NCI-H2196 treated with DMSO at 0.1 percent for 48 hours (cell line): ENCODE measurements at regions not wholly inside any gene's neighbourhood (a gene's known extent, or its start where the extent isn't known, plus 50 kb on each side); places are given as distances from the start of the nearest gene placed in this dataset.

Experiments
- DNase-seq: peaks from one replicate; lab custom pipeline; 2025; ENCODE audit not compliant: unreplicated experiment; lab: John Stamatoyannopoulos, UW

DNA sequence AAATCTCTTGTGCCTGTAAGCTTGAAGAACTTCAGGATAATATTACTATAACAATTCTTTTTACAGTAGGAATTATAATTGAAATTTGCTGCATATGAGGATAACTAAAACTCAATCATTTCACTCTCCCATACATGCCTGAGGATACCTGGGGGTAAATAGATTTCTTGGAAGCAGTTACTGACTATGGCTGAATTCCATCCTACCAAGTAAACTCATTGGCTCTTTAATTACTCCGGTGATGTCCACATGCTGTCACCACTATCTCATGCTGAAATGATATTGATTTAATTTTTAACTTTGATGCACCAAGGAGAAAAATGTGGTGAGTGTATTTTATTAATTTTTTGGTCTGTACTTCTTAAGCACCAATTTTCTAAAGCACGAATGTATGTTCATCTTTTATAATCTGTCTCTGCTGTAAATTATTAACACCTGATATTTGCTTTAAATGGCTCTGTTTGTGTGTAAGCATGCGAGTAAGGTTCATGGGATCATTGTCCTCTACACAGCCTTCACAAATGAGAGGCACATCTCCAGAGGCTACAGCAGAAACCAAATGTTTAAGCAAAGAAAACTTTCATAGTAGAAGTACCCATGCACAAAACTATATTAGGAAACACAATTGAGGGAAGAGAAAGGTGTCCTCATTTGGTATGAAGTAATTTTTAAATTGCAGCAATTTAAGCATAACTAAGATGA is 164.2 kb upstream of the POU3F2 start:
- no peak for DNase-seq

DNA sequence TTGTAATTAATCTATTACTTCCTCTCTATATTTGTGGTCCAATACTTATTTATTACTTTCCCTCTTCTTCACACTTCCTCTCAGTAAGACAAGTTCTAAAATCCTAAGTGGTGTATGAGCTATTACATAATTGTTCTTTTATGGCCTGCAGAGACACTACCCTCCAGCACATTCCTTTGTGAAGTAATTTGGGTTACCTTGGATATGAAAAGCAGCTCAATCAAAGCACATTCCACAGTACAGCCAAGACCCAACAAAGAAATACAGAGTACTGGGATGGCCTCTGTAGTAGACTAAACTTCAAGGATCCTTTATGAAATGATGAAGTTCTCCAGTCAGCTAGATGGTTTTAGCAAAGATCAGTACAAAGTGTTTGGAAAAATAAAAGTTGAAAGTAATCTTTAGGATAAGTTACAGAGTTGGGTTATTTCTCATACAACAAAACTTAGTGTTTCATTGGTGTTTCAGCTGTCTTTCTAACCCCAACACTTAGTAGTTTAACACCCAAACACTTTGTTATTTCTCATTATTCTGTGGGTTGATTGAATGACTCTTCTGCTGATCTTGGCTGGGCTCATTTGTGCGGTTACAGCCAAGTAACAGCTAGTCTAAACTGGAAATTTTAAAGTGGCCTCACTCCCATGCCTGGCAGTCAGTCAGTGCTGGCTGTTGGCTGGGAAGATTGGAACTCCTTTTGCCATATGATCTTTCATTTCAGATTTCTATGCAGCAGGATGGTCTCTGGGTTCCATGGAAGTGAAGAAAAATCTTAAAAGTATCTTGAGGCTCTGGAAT is 161.5 kb upstream of the POU3F2 start:
- no peak for DNase-seq

DNA sequence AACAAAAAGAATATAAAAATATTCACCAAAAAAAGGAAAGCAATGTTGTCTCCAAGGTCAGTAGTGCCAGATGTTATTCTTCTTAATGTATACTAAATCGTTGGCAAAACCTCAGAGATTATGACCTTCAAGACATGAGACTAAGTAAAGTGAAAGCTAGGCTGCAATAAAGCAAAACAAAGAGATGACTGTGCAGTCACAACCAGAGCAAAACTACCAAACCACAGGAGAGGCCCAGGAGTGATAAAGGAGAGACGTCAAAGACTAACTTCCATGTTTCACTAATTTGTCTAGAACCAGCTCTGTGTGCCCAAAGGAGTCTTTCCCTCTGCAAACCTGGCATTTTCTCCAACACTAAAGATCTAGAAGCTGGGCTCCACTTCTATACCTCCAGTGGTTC is 155.9 kb upstream of the POU3F2 start:
- DNase-seq = no peak

DNA sequence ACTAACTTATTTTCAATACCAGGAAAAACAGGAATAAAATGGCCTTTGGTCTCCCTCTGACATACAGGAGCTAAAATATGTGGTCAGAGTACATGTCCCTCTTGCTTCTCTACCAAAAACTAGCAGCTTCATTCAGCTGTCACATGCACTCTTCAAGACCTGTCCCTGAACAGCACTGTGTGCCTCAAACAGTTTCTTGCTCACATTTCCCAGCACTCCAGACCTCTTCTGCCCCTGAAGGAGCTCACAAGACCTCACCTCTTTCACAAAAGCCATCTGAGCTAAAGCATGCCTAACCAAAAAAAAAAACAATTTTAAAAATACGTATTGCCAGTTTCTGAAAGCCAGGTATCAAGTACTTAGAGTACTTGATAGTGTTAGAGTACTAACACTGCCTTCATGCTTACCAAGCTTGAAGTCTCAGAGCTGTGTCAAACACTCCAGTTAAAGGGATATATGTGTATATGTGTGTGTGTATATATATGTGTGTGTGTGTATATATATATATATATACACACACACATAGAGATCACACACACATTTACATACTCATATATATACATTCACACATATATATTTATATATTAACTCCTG is 148.3 kb upstream of the POU3F2 start:
- no peak for DNase-seq

DNA sequence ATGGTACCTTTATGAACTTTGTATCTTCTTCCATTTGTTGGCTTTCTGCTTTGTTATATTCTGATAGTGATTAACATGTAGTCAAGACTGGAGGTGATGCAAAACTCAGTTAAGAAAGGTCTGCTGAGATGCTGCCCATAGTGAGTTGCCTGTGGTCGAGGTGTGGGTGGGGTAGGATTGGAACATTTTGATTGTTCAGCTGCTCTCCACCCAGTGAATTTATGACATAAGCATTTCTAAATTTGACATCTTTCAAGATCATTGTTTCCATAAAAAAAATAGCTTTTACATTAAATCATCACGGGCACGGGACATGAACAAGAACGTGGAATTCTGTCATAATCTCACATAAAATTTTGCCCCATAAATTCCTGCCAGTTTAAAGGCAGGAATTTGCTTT is 146.6 kb upstream of the POU3F2 start:
- no peak for DNase-seq

DNA sequence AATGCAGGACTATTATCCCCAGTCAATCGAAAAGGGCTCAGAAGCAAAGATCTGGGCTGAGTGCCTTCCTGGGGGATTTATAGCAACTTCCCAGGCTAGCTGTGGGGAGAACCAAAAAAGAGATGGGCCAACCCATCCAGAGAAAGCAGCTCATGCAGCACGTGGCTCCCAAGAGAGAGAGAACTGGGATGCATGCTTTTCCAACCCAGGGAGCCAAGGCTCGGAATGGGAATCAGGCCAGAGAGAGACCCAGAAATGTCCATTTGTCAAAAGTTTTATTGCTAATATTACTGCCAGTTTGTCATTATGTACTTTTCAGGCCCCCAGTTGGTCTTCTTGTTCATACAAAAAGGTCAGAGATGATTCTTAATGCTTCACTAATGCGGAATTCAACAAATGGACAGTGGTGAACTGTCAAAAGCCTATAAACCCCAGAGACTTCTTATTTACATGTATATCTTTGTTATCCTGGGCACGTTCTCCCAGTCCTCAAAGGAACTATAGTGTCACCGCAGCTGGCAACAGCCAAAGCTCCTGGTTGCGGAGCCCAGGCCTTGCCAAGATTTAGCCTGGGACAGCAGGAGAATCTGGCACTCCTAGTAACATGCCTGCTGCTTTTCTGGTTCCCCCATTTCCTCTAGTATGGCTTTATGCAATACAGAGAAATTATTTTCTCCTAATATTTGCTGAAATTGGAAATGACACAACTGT is 139.1 kb upstream of the POU3F2 start:
- DNase-seq = no peak

DNA sequence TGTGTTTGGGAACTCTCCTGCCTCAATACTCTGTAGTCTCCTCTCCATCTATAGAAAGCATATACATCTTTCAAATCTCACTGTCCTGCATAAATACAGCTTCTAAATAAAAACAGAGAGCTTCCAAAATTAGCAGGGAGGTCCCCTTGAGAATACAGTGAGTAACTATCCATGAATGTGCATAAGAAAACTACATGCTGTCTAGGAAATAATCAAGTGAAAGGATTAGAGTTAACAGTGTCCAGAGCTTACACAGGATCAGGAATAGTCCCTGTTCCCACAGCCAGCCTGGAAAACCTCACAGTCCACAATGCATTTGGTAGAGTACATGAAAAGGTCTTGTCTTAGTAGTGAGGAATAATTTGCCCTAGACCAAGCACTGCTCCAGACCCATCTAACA is 123.0 kb upstream of the POU3F2 start:
- no peak for DNase-seq

DNA sequence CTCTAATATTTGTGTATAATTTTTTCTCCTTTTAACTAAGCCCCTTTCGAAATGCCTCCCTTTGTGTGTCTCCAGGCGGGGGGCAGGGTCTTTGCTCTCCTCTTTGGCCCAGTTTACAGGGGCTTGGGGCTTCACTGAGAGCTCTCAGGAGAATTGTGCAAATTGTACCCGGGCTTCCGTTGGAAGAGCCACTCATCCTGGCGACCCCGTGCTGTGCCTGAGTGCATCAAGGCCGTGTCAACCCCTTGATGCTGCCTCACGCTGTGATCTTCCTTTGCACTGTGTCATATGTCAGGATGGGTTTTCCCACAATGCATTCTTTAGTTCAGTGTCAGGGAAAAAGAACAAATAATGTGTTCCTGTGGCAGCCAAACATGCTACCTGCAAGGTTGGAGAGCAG is 118.0 kb upstream of the POU3F2 start:
- no peak for DNase-seq

DNA sequence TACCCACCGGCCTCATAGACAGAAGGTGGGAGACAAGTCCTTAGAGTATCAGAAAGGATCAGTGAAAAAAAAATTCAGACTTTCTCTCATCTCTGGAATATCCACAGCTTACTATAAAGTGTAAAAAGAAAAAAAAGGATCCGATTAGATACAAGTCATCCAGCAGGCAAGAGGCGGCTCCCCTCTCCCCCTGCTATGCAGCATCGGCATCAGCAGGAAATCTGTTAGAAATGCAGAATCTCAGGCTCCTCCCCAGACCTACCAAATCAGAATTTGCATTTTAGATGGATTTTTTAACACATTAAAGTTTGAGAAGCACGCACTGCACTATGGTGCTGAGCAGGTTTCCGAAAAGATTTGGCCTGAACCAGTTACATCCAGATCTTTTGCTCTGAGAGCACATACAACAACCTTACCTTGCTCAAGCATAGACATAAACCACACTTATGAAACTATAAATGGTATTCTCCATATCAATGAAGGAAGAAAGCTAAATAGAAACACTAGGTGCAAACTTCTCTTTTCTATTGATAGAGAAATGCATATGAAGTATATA is 117.0 kb upstream of the POU3F2 start:
- DNase-seq = no peak

DNA sequence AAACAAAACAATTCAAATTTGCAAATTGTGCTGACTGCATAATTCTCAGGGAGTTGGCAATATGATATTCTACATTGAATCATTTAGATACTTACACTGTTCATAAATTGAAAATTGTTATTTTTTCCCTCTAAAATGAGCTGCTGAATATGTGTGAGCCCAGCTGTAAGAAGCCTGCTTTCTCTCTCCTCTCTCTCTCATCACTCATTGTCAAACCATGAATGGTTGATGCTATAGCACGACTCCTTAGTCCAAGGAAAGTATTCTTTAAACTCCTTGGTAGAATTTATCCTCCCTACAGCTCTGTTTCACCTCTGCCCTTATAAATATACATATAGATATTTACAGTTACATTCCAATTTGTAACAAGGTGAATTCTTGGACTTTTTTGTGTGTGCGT is 116.4 kb upstream of the POU3F2 start:
- no peak for DNase-seq

DNA sequence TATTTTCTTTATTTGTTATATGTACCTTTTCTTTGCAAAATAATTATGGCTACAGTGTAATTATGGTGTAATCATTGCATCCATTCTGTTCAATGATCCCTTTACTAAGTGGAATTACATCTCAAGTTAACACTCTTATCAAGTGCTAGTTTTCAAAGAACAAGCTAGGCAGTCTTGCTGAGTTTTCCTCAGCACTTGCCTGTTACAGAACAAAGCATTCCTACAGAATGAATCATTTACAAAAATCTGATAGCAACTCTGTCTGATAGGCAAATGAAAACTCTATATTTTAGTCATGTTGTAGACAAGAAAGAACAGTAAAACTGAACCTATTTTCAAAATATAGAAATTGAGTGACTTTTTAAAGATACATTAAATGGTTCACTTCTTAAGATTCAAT is 109.8 kb upstream of the POU3F2 start:
- no peak for DNase-seq

DNA sequence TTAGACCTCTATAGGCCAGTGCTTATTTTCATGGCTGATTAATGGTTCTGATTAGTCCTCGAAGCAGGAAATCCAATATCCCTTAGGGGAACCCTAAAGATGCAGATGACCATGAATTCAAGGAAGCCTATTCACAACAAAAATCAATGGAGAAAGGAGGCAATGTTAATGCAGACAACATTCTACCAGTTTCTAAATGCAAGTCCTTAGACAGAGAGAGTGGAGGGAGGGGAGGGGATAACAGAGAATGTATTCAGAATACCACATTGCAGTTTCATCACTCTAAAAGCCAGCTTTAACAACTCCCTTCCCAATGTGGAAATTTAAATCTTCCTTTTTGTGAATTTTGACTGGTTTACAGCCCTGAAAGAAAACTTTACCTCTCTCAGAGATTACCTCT is 87.1 kb upstream of the POU3F2 start:
- DNase-seq = no peak

DNA sequence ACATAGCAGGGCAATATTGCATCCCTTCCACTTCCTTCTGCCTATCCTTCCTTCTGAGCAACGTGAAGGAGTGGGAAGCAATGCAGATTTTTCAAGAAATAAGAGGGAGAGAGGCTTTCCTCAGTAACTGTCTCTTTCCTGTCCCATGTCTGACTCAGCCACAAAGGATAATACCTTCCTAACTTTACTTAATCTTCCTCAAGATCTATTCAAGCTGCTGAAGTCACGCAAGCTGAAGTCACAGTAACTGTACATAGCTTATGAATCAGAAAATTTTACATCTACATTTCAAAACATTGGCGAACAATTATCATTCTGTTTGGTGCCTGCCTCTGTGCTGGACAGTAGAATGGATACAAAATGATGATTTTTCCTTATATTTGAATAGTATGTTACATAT is 86.4 kb upstream of the POU3F2 start:
- no peak for DNase-seq

DNA sequence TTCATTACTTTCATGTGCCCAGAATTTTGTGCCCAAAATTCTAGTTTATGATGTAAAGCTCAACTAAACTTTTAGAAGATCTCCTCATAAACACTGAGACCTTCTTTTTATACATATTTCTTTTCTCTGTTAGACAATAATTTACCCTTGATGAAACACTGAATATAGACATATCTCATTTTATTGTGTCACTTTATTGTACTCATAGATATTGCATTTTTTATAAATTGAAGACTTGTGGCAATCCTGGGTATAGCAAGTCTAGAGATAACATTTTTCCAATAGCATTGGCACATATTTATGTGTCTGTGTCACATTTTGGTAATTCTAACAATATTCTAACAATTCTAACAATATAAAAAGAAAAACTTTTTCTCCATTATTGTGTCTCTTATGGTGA is 74.9 kb upstream of the POU3F2 start:
- no peak for DNase-seq

DNA sequence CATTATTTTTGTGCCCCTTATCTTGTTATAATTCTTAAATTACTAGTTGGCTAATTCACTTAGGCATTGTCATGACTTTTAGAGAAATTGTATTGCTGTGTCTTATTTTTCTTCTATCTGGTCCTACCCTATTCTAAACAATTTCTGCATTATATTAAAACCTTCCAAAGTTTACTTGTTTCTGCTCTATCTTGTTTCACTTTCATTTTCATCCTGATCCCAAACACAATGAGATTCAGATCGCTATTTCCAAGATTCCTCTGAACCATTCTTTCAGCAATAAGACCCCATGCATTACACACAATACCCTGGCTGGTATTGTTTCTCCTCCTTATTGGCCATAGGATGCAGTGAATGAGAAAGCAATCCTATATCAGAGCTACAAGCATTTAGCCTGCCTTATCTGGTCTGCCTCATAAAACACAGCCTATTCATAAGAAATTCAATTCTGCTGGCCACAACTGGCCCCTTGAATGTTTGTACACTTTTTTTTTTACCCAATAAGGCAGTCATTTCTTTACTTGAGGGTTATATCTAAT is 69.9 kb upstream of the POU3F2 start:
- DNase-seq = no peak

DNA sequence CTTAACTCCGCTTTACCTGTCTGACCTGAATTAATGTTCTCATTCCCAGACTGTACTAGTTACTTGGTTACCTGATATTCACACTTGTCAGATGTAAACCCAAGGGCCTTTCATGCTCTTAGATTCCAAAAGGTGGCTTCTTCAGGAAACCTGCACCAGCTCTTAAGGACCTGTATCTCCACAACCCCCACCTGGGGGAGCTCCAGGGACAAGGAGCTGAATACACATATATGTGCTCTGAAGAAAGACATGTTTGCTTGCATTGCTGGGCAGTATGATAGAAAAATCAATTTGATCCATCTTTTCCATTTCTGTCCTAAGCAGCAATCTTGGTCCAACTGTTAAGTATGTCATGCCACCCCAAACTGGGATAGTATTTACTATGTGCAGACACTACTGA is 64.8 kb upstream of the POU3F2 start:
- no peak for DNase-seq

DNA sequence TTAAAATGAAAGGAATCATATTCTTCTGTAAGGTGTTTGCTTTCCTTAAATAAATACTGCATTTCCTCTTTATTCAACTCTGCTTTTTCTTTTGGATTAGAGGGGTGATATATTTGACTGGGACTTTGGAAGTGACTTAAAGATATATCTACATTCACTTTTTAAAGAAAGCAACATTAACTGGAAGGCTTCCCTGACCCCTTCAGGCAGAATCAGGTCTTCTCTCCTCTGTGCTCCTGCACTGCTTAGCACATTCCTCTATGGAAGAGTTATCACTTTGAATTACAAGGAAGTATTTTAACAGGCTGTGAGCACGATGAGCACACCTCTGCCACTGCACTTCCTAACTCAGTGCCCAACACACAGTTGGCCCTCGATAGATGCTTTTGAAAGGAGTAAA is 59.2 kb upstream of the POU3F2 start:
- DNase-seq = no peak

DNA sequence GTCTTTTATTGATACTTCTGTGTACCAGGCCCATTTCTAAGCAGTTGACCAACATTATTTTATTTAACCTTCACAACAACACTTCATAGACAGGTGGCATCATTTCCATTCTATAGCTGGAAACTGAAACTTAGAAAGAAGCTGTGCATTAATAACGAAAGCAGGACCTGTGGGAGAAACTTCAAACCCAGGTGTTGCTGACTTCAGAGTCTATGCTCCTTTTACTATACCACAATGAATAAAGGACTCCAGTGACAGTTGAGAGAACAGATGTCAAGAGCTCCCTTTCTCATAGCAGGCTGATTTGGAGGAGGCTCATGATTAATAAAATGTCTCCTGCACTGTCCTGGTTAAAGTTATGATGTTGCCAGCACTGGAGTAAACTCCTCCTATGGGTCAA is 56.6 kb upstream of the POU3F2 start:
- no peak for DNase-seq

DNA sequence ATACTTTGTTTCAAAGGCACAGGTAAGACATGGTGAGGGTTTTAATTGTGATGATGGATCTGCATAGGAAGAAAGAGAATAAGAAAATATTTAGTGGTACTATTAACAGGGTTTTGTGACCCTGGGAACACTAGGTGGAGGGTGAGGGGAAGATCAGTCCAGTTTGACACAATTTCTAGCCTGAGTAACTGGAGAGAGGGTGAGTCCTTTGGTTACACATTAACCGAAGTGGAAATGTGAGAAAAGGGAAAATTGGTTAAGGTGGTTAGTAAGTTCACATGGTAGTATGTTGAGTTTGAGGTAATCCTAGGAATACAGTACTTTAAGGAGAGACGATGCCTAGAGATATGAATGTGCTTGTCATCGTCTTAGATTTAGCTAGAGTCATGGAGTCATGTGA is 54.8 kb upstream of the POU3F2 start:
- DNase-seq = no peak

DNA sequence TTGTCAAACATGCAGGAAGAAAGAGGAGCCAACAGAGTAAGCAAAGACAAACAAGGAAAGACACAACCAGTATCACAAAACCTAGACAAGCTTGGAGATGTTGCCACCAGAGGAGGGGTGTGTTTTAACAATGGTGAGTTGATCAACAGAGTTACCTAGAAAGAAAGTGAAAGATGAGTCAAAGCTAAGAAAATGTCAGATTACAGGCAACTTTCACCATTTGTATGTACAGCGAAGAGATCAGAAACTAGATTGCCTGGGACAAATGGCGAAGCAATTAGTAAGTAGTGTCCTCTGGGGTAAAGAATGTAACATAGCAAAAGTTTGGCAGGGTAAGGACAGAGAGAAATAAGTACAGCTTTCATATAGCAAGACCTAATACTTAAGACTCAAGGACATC is 51.6 kb upstream of the POU3F2 start:
- DNase-seq = no peak

DNA sequence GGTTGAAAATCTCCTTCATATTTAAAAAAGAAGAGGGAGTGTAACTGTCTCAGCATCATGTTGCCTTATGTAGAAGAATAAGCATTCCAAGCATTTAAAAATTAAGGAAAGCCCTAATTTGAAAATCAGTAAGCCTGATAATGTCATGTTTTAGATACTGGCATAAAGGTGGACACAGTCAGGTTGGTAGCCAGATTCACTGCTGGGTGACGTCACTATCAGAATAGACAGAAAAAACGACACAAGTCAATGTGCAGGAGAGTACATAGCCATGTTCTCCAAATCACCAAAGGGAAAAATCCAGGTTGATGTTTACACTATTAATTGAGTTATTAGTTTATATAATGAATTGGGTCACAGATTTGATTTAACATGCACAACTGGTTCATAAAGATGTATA is 50.8 kb upstream of the POU3F2 start:
- no peak for DNase-seq
